Prostate gland (tissue), 2 donors: ENCODE measurements at regions not wholly inside any gene's neighbourhood (a gene's known extent, or its start where the extent isn't known, plus 50 kb on each side); places are given as distances from the start of the nearest gene placed in this dataset.

ENCODE experiments used
- CTCF ChIP-seq, 4 experiments: fragments of 200-600 bp in 2 of 4; fragments of 450-650 bp in 2 of 4; sonication (generic) in 2 of 4; IDR thresholded peaks; 1 replicate in 3 of 4; 2 replicates in 1 of 4; pipeline ENCODE4 v1.5.1; 2016 to 2019; ENCODE audit warnings: antibody characterized with exemption in 4 of 4, mild to moderate bottlenecking in 2 of 4, moderate library complexity in 2 of 4
- POLR2A ChIP-seq: fragments of 450-650 bp; IDR thresholded peaks from one replicate; pipeline ENCODE4 v1.6.1; 2016; ENCODE audit warnings: antibody characterized with exemption, mild to moderate bottlenecking

GRCh38 chr1:165134431-165134830, 222.1 kb downstream of the LMX1A start:
- TF ChIP-seq CTCF (IDR thresholded peaks at IDR 0.05) (no peak), POLR2A (no peak)
